ENCODE measurements at regions not wholly inside any gene's neighbourhood (a gene's known extent, or its start where the extent isn't known, plus 50 kb on each side); places are given as distances from the start of the nearest gene placed in this dataset.

DNA sequence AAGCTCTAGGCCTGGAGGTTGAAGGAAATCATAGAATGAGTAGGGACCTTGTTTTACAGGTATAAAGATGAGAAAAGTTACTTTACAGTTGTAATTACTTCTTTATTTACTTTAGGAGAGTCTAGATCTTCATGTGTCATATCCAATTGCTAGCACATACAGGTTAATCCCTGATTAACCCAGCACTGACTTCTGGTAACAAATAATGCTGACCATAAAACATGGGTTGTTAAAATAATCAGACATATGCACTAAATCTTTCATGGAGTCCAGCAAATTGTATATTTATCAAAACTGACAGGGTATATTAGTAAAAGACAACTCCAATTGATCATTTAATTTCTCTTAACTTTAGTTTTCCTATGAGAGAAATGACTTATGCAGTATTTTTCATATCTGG is 245.2 kb downstream of the NFKBIZ start:
- Histone ChIP-seq H3K4me1 (ENCODE audit: control insufficient read depth, insufficient read depth, low read length) (no peaks in the 10 kb centered on the region), H3K4me3 (ENCODE audit: low read length) (no peak overlapping the region), H3K9ac (ENCODE audit: low read length) (no peak overlapping the region), H3K36me3 (ENCODE audit: control insufficient read depth, insufficient read depth, low read length) (no peaks in the 10 kb centered on the region), H3K27me3 (ENCODE audit: control insufficient read depth, insufficient read depth, low read length) (no peaks in the 10 kb centered on the region), H3K9me3 (ENCODE audit: control insufficient read depth, low read length) (no peaks in the 10 kb centered on the region)

DNA sequence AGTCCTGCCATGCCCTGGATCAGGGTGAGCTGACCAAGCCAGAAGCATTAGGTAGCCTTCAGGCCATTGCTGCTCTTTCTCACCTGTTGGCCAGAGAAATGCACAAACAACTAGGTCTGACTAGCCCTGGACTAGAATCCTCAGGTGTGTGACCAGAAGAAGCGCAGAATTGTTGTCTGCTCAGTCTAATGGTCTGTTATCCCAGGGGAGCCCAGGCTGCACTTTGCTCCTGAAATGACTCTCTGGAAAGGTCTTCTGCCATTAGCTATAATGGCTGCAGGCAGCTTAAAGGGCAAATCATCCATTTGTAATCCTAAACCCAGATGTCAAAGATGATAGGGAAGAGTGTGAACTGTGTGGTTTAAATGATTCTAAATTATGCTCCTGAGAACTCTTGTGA is 246.1 kb downstream of the NFKBIZ start:
- H3K36me3 ChIP-seq (ENCODE audit: control insufficient read depth, insufficient read depth, low read length): no peaks in the 10 kb centered on the region
- no peak overlapping the region for H3K9ac ChIP-seq (ENCODE audit: low read length)
- H3K9me3 ChIP-seq (ENCODE audit: control insufficient read depth, low read length): no peaks in the 10 kb centered on the region
- no peaks in the 10 kb centered on the region for H3K4me1 ChIP-seq (ENCODE audit: control insufficient read depth, insufficient read depth, low read length)
- no peak overlapping the region for H3K4me3 ChIP-seq (ENCODE audit: low read length)
- H3K27me3 ChIP-seq (ENCODE audit: control insufficient read depth, insufficient read depth, low read length): no peaks in the 10 kb centered on the region

- no peak overlapping the region for H3K9ac ChIP-seq (ENCODE audit: low read length)
- no peaks in the 10 kb centered on the region for H3K9me3 ChIP-seq (ENCODE audit: control insufficient read depth, low read length)
- H3K36me3 ChIP-seq (ENCODE audit: control insufficient read depth, insufficient read depth, low read length): no peaks in the 10 kb centered on the region
- no peaks in the 10 kb centered on the region for H3K4me1 ChIP-seq (ENCODE audit: control insufficient read depth, insufficient read depth, low read length)
- no peak overlapping the region for H3K4me3 ChIP-seq (ENCODE audit: low read length)
- H3K27me3 ChIP-seq (ENCODE audit: control insufficient read depth, insufficient read depth, low read length): no peaks in the 10 kb centered on the region
Measured at GRCh38 chr3:102096066-102096465, 246.8 kb downstream of the NFKBIZ start.

- no peaks in the 10 kb centered on the region for H3K27me3 ChIP-seq (ENCODE audit: control insufficient read depth, insufficient read depth, low read length)
- no peaks in the 10 kb centered on the region for H3K4me1 ChIP-seq (ENCODE audit: control insufficient read depth, insufficient read depth, low read length)
- no peak overlapping the region for H3K9ac ChIP-seq (ENCODE audit: low read length)
- no peak overlapping the region for H3K4me3 ChIP-seq (ENCODE audit: low read length)
- no peaks in the 10 kb centered on the region for H3K9me3 ChIP-seq (ENCODE audit: control insufficient read depth, low read length)
- H3K36me3 ChIP-seq (ENCODE audit: control insufficient read depth, insufficient read depth, low read length): no peaks in the 10 kb centered on the region
Measured at GRCh38 chr3:102098130-102098885, 249.0 kb downstream of the NFKBIZ start.

DNA sequence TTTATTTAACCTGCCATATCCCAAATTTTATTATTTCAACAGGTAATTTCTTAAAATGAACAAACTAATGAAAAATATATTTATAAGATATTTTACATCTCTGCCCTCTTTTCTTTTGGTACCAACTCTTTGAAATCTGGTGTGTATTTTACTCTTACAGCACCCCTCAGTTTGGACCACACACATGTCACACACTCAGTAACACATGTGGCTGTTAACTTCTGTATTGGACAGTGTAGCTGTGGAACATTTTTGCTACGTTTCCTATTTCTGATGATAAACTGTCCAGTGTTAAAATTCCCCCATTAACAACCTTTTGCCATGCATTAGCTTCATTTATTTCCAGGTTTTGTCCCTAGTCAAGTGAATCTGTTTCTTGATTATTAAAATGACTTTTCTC is 250.6 kb downstream of the NFKBIZ start:
- no peaks in the 10 kb centered on the region for H3K9me3 ChIP-seq (ENCODE audit: control insufficient read depth, low read length)
- no peaks in the 10 kb centered on the region for H3K27me3 ChIP-seq (ENCODE audit: control insufficient read depth, insufficient read depth, low read length)
- no peak overlapping the region for H3K9ac ChIP-seq (ENCODE audit: low read length)
- H3K36me3 ChIP-seq (ENCODE audit: control insufficient read depth, insufficient read depth, low read length): no peaks in the 10 kb centered on the region
- H3K4me3 ChIP-seq (ENCODE audit: low read length): no peak overlapping the region
- H3K4me1 ChIP-seq (ENCODE audit: control insufficient read depth, insufficient read depth, low read length): no peaks in the 10 kb centered on the region

DNA sequence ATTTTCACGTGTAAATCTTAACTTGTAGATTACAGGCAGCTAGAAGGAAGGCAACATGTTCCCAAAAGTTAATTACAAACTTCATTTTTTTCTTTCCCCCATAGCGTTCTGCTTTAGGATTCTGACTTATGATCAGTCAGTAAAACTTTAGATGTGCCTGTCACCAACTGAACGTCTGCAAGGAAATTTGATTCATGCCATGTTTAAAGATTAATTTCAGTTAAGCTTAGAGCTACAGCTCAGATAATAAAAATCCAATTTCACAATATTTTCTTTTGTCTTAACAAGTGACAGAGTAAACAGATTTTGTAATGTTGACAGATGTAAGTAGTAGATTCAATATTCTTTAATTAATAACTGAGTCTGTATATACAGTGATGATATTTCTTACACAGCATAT is 253.1 kb downstream of the NFKBIZ start:
- H3K27me3 ChIP-seq (ENCODE audit: control insufficient read depth, insufficient read depth, low read length): no peaks in the 10 kb centered on the region
- no peaks in the 10 kb centered on the region for H3K36me3 ChIP-seq (ENCODE audit: control insufficient read depth, insufficient read depth, low read length)
- no peak overlapping the region for H3K9ac ChIP-seq (ENCODE audit: low read length)
- H3K9me3 ChIP-seq (ENCODE audit: control insufficient read depth, low read length): no peaks in the 10 kb centered on the region
- no peak overlapping the region for H3K4me3 ChIP-seq (ENCODE audit: low read length)
- H3K4me1 ChIP-seq (ENCODE audit: control insufficient read depth, insufficient read depth, low read length): no peaks in the 10 kb centered on the region

GRCh38 chr3:102104033-102104432 is 254.7 kb downstream of the NFKBIZ start:
- Histone ChIP-seq H3K9ac (ENCODE audit: low read length) (no peak overlapping the region), H3K36me3 (ENCODE audit: control insufficient read depth, insufficient read depth, low read length) (no peaks in the 10 kb centered on the region), H3K4me3 (ENCODE audit: low read length) (no peak overlapping the region), H3K9me3 (ENCODE audit: control insufficient read depth, low read length) (no peaks in the 10 kb centered on the region), H3K4me1 (ENCODE audit: control insufficient read depth, insufficient read depth, low read length) (peaks cover 10% of the 10 kb centered on the region), H3K27me3 (ENCODE audit: control insufficient read depth, insufficient read depth, low read length) (no peaks in the 10 kb centered on the region)

DNA sequence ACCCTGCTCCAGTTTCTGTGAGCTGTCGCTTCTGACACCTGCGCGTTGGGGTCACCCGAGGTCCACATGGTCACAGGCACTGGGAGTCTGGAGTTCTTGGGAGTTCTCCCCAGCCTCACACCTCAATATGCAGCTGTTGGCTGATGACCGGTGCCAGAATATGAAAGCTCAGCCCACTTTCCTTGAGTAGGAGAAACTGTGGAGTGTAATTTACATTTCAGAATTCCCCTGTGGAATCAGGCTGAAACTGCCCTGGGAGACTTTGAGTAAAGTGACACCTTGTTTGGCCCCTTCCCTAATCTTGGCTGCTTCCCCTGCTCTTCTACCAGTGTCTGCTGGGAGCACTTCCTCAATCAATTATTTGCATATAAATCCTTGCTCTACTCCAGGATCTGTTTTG is 255.9 kb downstream of the NFKBIZ start:
- H3K4me3 ChIP-seq (ENCODE audit: low read length): no peak overlapping the region
- peaks cover 10% of the 10 kb centered on the region for H3K4me1 ChIP-seq (ENCODE audit: control insufficient read depth, insufficient read depth, low read length)
- H3K9ac ChIP-seq (ENCODE audit: low read length): no peak overlapping the region
- H3K36me3 ChIP-seq (ENCODE audit: control insufficient read depth, insufficient read depth, low read length): no peaks in the 10 kb centered on the region
- no peaks in the 10 kb centered on the region for H3K9me3 ChIP-seq (ENCODE audit: control insufficient read depth, low read length)
- no peaks in the 10 kb centered on the region for H3K27me3 ChIP-seq (ENCODE audit: control insufficient read depth, insufficient read depth, low read length)

- Histone ChIP-seq H3K36me3 (ENCODE audit: control insufficient read depth, insufficient read depth, low read length) (no peaks in the 10 kb centered on the region), H3K9me3 (ENCODE audit: control insufficient read depth, low read length) (no peaks in the 10 kb centered on the region), H3K4me1 (ENCODE audit: control insufficient read depth, insufficient read depth, low read length) (peaks cover 10% of the 10 kb centered on the region), H3K27me3 (ENCODE audit: control insufficient read depth, insufficient read depth, low read length) (no peaks in the 10 kb centered on the region), H3K4me3 (ENCODE audit: low read length) (no peak overlapping the region), H3K9ac (ENCODE audit: low read length) (no peak overlapping the region)
Measured at GRCh38 chr3:102106416-102107097, 257.2 kb downstream of the NFKBIZ start.

GRCh38 chr3:102112704-102113230 is 263.5 kb downstream of the NFKBIZ start:
- Histone ChIP-seq H3K4me1 (ENCODE audit: control insufficient read depth, insufficient read depth, low read length) (peaks cover 25% of the 10 kb centered on the region), H3K9ac (ENCODE audit: low read length) (no peak overlapping the region), H3K27me3 (ENCODE audit: control insufficient read depth, insufficient read depth, low read length) (no peaks in the 10 kb centered on the region), H3K36me3 (ENCODE audit: control insufficient read depth, insufficient read depth, low read length) (no peaks in the 10 kb centered on the region), H3K9me3 (ENCODE audit: control insufficient read depth, low read length) (no peaks in the 10 kb centered on the region), H3K4me3 (ENCODE audit: low read length) (no peak overlapping the region)

DNA sequence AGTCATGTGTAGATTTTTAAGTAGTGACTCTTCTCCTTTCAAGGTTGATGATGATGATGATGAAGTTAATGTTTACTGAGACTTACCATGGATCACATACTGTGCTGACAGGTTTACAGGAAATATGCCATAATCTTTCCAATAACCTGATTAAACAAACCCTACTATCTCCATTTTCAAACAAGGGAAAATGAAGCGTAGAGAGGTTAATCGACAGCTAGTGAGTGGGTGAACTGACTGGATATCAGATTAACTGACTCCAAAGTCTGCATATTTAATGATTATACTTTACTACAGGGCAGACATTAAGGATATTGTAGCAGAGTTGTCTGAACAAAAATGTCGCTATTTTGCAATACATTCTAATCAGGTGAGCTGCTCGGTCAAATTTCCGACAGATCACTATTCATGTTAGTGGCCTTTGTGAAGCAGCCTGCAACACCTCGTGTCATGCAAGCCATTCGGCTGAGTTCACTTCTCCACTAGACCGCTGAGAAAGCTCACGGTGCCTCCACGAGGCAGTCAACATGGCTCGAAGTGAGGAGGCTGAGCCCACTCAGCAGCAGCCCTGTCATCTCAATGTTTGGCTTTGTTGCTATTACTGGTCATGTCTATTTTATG is 264.2 kb downstream of the NFKBIZ start:
- H3K9ac ChIP-seq (ENCODE audit: low read length): no peak overlapping the region
- H3K27me3 ChIP-seq (ENCODE audit: control insufficient read depth, insufficient read depth, low read length): no peaks in the 10 kb centered on the region
- H3K4me3 ChIP-seq (ENCODE audit: low read length): no peak overlapping the region
- H3K9me3 ChIP-seq (ENCODE audit: control insufficient read depth, low read length): no peaks in the 10 kb centered on the region
- no peaks in the 10 kb centered on the region for H3K36me3 ChIP-seq (ENCODE audit: control insufficient read depth, insufficient read depth, low read length)
- H3K4me1 ChIP-seq (ENCODE audit: control insufficient read depth, insufficient read depth, low read length): peaks cover 17% of the 10 kb centered on the region

GRCh38 chr3:102114264-102114979 is 265.1 kb downstream of the NFKBIZ start:
- H3K4me3 ChIP-seq (ENCODE audit: low read length): no peak overlapping the region
- H3K27me3 ChIP-seq (ENCODE audit: control insufficient read depth, insufficient read depth, low read length): no peaks in the 10 kb centered on the region
- no peaks in the 10 kb centered on the region for H3K9me3 ChIP-seq (ENCODE audit: control insufficient read depth, low read length)
- no peak overlapping the region for H3K9ac ChIP-seq (ENCODE audit: low read length)
- H3K36me3 ChIP-seq (ENCODE audit: control insufficient read depth, insufficient read depth, low read length): no peaks in the 10 kb centered on the region
- peaks cover 15% of the 10 kb centered on the region for H3K4me1 ChIP-seq (ENCODE audit: control insufficient read depth, insufficient read depth, low read length)

Data from mucosa of stomach (tissue), 1 donor.